ENCODE measurements at regions not wholly inside any gene's neighbourhood (a gene's known extent, or its start where the extent isn't known, plus 50 kb on each side); places are given as distances from the start of the nearest gene placed in this dataset.

GRCh38 chr11:120054753-120055045 lies 83.2 kb downstream of the TRIM29 start:
- TF ChIP-seq POLR2AphosphoS5 (IDR thresholded peaks at IDR 0.05) (no peak), POLR2A (IDR thresholded peaks at IDR 0.05; ENCODE audit: low read depth) (no peak), CTCF (IDR thresholded peaks at IDR 0.05) (no peak)
